RWPE2 (cell line): ENCODE measurements at regions not wholly inside any gene's neighbourhood (a gene's known extent, or its start where the extent isn't known, plus 50 kb on each side); places are given as distances from the start of the nearest gene placed in this dataset.

Experiments
- ATAC-seq: fragments of 200-7000 bp; cut with Tn5 transposase; 3 replicates; pipeline ENCODE4 v1.9.1; 2021; ENCODE audit warnings: low read depth
- DNase-seq: peaks from one replicate; pipeline ENCODE4 v3.0.0-alpha.2; 2020; ENCODE audit warnings: low spot score
- H3K27ac ChIP-seq: fragments of 450-650 bp; 2 replicates; pipeline ENCODE4 v1.5.1; 2017; ENCODE audit warnings: mild to moderate bottlenecking; ENCODE audit not compliant: poor library complexity, severe bottlenecking
- H3K27me3 ChIP-seq: fragments of 250-450 bp; sonication (Bioruptor Pico); 2 replicates; pipeline ENCODE4 v1.5.1; 2021; ENCODE audit warnings: mild to moderate bottlenecking, moderate library complexity; ENCODE audit not compliant: insufficient read depth, poor library complexity, severe bottlenecking
- H3K36me3 ChIP-seq: fragments of 250-450 bp; sonication (Bioruptor Pico); 2 replicates; pipeline ENCODE4 v1.5.1; 2020; ENCODE audit warnings: low read depth, mild to moderate bottlenecking, moderate library complexity
- H3K4me1 ChIP-seq: fragments of 250-450 bp; sonication (Bioruptor Pico); 2 replicates; pipeline ENCODE4 v1.5.1; 2021; ENCODE audit warnings: mild to moderate bottlenecking, moderate library complexity; ENCODE audit not compliant: insufficient read depth, poor library complexity, severe bottlenecking
- H3K4me3 ChIP-seq: fragments of 250-450 bp; sonication (Bioruptor Pico); 2 replicates; pipeline ENCODE4 v1.5.1; 2021; ENCODE audit warnings: mild to moderate bottlenecking, moderate library complexity; ENCODE audit not compliant: severe bottlenecking
- H3K9me3 ChIP-seq: fragments of 250-450 bp; sonication (Bioruptor Pico); 2 replicates; pipeline ENCODE4 v1.5.1; 2021; ENCODE audit warnings: mild to moderate bottlenecking, moderate library complexity; ENCODE audit not compliant: severe bottlenecking
- TF ChIP-seq, protein P1 (sequence below): fragments of 450-650 bp; IDR thresholded peaks from one replicate; pipeline ENCODE4 v1.5.1; 2017; ENCODE audit warnings: mild to moderate bottlenecking, moderate library complexity; ENCODE audit not compliant: poor library complexity, severe bottlenecking

DNA sequence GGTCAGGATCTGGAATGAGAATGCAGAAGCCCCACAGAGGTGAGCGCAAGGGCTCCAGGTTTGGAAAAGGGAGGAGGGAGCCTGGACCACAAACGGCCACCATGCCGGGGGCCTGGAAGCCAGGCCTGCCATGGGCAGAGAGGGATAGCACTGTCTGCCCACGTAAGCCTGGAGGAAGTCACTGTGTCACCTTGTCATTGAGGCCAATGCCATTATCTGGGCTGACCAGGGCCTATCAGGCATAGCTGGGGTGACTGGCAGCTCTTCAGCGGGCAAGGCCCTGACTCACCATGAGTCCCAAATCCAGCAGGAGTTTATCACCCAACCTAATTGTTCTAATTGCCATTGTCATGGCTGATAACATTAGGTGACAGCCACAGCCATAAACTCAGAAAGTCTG is 84.6 kb downstream of the MATN1 start:
- ATAC-seq, result no peak

DNA sequence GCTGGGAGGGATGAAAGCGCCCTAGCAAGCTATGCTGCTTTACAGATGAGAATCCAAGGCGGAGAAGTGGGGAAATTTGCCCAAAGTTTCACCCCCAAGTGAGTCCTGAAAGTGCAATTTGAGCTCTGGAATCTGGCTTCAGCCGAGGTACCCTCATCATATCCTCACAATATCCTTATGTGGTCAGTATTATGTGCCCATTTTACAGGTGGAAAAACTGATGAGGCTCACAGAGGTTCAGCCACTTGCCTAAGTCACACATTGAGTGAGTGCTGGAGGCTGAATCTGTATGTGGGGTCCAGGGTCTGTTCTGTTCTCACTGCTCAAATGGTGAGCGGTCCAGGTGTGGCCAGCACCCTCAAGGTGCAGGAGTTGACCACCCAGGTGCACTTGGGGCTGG is 85.3 kb downstream of the MATN1 start:
- Histone ChIP-seq H3K27ac (no peak overlapping the region), H3K27me3 (no peaks in the 10 kb centered on the region), H3K36me3 (no peaks in the 10 kb centered on the region), H3K4me1 (no peaks in the 10 kb centered on the region), H3K4me3 (no peak overlapping the region), H3K9me3 (no peaks in the 10 kb centered on the region)
- TF ChIP-seq, protein P1, sequence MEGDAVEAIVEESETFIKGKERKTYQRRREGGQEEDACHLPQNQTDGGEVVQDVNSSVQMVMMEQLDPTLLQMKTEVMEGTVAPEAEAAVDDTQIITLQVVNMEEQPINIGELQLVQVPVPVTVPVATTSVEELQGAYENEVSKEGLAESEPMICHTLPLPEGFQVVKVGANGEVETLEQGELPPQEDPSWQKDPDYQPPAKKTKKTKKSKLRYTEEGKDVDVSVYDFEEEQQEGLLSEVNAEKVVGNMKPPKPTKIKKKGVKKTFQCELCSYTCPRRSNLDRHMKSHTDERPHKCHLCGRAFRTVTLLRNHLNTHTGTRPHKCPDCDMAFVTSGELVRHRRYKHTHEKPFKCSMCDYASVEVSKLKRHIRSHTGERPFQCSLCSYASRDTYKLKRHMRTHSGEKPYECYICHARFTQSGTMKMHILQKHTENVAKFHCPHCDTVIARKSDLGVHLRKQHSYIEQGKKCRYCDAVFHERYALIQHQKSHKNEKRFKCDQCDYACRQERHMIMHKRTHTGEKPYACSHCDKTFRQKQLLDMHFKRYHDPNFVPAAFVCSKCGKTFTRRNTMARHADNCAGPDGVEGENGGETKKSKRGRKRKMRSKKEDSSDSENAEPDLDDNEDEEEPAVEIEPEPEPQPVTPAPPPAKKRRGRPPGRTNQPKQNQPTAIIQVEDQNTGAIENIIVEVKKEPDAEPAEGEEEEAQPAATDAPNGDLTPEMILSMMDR, result no peak
- no peak for ATAC-seq
- DNase-seq, result no peak

More for the DNA sequence above, 84.6 kb downstream of the MATN1 start:
- no peak for DNase-seq
- TF ChIP-seq, protein P1, result no peak
- Histone ChIP-seq H3K27me3 (no peaks in the 10 kb centered on the region), H3K4me3 (no peak overlapping the region), H3K27ac (no peak overlapping the region), H3K36me3 (no peaks in the 10 kb centered on the region), H3K4me1 (no peaks in the 10 kb centered on the region), H3K9me3 (no peaks in the 10 kb centered on the region)

DNA sequence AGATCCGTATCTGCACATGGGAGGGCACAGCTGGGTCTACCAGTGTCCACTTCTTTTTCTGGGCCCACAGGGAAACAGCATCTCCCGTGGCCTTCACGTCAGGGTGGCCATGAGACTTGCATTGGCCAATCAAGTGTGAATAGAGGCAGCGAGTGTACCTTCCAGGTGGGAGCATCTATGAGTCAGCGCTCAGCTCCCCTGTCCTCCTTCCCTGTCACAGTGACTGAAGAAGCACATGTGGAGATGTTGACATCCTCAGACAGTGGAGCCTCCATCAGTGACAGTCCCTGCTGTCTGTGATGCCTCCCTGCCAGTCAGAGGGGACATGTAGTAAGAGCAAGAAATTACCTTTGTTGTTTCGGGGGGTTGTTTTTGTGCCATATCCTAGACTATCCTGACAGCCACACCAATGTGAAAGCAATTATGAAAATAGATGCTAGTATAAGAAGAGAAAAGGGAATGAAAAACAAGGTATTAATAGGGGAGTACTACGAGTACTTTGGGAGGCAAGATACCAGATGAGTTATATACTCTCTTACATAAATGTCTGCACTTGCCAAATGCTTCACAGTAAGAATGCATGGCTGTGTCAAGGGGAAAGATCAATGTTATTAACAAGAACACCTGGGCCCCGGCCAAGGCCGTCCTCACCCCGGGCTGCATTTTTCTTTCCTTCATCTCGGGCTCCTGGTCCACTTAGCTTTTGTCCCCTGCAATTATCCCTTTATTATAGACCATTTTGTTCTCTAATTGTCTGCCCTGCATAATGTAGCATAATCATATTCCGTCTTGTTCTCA is 86.0 kb downstream of the MATN1 start:
- peak; percentile 10 for DNase-seq

DNA sequence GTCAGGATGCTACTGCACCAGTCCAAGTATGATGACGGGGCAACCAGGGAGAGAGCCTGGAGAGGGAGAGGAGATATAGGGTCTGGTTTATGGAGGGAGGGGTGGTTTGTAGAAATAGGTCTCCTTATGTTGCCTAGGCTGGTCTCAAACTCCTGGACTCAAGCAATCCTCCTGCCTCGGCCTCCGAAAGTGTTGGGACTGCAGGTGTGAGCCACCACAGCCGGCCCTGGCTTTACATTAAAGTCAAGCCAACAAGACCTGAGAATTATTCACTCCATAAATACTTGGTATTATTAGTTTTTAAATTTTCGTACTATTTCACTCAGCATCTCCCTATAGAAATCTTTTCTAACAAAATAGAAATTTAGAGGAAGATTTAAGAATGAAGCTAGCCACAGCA is 86.8 kb downstream of the MATN1 start:
- DNase-seq (no peak), ATAC-seq (no peak)
- Histone ChIP-seq H3K27me3 (no peaks in the 10 kb centered on the region), H3K9me3 (no peaks in the 10 kb centered on the region), H3K4me1 (no peaks in the 10 kb centered on the region), H3K4me3 (no peak overlapping the region), H3K27ac (no peak overlapping the region), H3K36me3 (no peaks in the 10 kb centered on the region)
- TF ChIP-seq, protein P1, result no peak

More for the DNA sequence above, 86.0 kb downstream of the MATN1 start:
- Histone ChIP-seq H3K27me3 (no peaks in the 10 kb centered on the region), H3K27ac (no peak overlapping the region), H3K4me3 (no peak overlapping the region), H3K36me3 (no peaks in the 10 kb centered on the region), H3K4me1 (no peaks in the 10 kb centered on the region), H3K9me3 (no peaks in the 10 kb centered on the region)
- TF ChIP-seq, protein P1, result no peak
- ATAC-seq, result no peak

DNA sequence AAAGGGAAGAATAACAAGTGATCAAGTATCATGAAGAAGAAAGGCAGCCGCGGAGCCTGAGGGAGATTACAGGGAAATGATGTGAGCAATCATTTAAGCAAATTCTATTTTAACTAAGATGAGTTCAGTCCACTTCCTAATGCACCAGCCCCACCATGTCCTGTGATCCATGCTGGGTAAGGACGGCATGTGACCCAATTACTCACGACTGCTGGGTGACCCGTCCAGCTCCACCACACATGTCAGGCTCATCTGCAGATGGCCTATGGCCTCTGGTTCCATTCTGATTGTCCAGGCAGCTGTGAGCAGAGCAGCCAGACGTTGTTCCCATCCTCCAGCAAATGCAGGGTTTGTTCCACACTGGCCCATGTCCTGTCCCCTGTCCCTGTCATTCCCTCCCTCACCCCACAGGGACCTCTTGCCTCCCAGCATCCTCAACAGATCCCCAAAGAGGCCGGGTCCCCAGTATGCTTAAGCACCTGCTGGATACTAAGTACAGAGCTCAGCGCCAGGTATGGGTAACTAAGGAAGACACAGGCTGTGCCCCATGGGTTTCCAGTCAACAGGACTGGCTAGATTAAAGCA is 87.9 kb downstream of the MATN1 start:
- Histone ChIP-seq H3K4me1 (no peaks in the 10 kb centered on the region), H3K9me3 (no peaks in the 10 kb centered on the region), H3K36me3 (no peaks in the 10 kb centered on the region), H3K27me3 (no peaks in the 10 kb centered on the region), H3K27ac (no peak overlapping the region), H3K4me3 (no peak overlapping the region)
- TF ChIP-seq, protein P1, result no peak
- ATAC-seq, result no peak
- peak; percentile 18 for DNase-seq
